Left lung (tissue), 4 donors: ENCODE measurements at regions not wholly inside any gene's neighbourhood (a gene's known extent, or its start where the extent isn't known, plus 50 kb on each side); places are given as distances from the start of the nearest gene placed in this dataset.
"Not testable (repeated sequence)": the region's sequence is repeated elsewhere in the genome, so short reads cannot be mapped to it uniquely, and the experiment has no call there.

Experiments used
- ATAC-seq: fragments of 200-7000 bp; cut with Tn5 transposase; one replicate; pipeline ENCODE4 v1.9.1; 2020; ENCODE audit warnings: moderate library complexity
- DNase-seq, 4 donors: peaks; one replicate each; pipeline ENCODE4 v3.0.0-alpha.2; 2013 to 2020
- H3K27ac ChIP-seq, 2 donors: fragments of 200-600 bp; sonication (generic) in 1 of 2; one replicate each; pipeline versions ENCODE4 v1.5.0 to v1.8.0; 2020 to 2021
- H3K27me3 ChIP-seq, 2 donors: fragments of 200-600 bp; sonication (generic) in 1 of 2; one replicate each; pipeline versions ENCODE4 v1.5.0 to v1.8.0; 2020 to 2021
- H3K36me3 ChIP-seq, 2 donors: fragments of 200-600 bp; sonication (generic) in 1 of 2; one replicate each; pipeline versions ENCODE4 v1.5.0 to v1.8.0; 2020 to 2021
- H3K4me1 ChIP-seq, 2 donors: fragments of 200-600 bp; one replicate each; pipeline ENCODE4 v1.8.0; 2021
- H3K4me3 ChIP-seq, 2 donors: fragments of 200-600 bp; sonication (generic) in 1 of 2; one replicate each; pipeline versions ENCODE4 v1.5.0 to v1.8.0; 2020 to 2021; ENCODE audit warnings: mild to moderate bottlenecking in 1 of 2
- H3K9me3 ChIP-seq, 2 donors: fragments of 200-600 bp; sonication (generic) in 1 of 2; one replicate each; pipeline versions ENCODE4 v1.5.0 to v1.8.0; 2020 to 2021
- CTCF ChIP-seq, 2 donors: fragments of 200-600 bp; sonication (generic) in 1 of 2; IDR thresholded peaks; one replicate each; pipeline versions ENCODE4 v1.5.0 to v1.8.0; 2021; ENCODE audit warnings: antibody characterized with exemption in 2 of 2
- intact Hi-C, 2 donors: fragments of 100-400 bp; cut with DNase I; formaldehyde crosslinking; loops; one replicate each; pipeline versions ENCODE4 v1.11.2 to v1.14.2; 2022
- donor health status: DM: no; HTN: yes; CAD: no.
- donor health status: DM: no; HTN: no; CAD: no.

DNA sequence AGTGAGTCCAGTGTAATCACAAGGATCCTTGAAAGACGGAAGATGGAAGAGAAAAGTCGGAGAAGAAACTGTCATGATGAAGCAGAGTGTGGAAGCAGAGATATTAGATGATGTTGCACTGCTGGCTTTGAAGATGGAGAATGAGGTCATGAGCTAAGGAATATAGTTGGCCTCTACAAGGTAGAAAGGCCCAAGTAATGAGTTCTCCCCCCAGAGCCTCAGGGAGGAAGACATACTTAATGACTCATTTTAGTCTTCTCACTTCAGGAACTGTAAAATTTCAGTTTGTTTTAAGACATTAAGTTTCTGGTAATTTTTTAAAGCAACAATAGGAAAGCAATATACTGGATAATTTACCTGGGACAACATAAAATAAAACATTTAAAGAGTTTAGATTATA is 1331.5 kb upstream of the PCDH20 start:
- ATAC-seq (no peak), DNase-seq (no peak)
- Histone ChIP-seq H3K4me3 (no peak overlapping the region), H3K27me3 (no peaks in the 10 kb centered on the region), H3K27ac (no peak overlapping the region), H3K36me3 (no peaks in the 10 kb centered on the region), H3K9me3 (no peaks in the 10 kb centered on the region), H3K4me1 (no peaks in the 10 kb centered on the region)
- intact Hi-C loops: no loop called here
- no peak for TF ChIP-seq CTCF (IDR thresholded peaks at IDR 0.05)

DNA sequence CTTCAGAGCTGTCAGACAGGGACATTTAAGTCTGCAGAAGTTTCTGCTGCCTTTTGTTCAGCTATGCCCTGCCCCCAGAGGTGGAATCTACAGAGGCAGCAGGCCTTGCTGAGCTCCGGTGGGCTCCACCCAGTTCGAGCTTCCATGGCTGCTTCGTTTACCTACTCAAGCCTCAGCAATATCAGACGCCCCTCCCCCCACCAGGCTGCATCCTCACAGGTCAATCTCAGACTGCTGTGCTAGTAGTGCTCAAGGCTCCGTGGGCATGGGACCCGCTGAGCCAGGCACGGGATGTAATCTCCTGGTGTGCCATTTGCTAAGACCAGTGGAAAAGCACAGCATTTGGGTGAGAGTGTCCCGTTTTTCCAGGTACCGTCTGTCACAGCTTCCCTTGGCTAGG is 1314.1 kb upstream of the PCDH20 start:
- H3K36me3 ChIP-seq, ATAC-seq, H3K4me1 ChIP-seq, intact Hi-C loops, H3K27me3 ChIP-seq, H3K4me3 ChIP-seq, H3K27ac ChIP-seq: not testable (repeated sequence)
- H3K9me3 ChIP-seq: peaks cover 0 to 33% of the 10 kb centered on the region in 2 donors
- peak in 1 of 4 donors; percentile 31 for DNase-seq

GRCh38 chr13:62721893-62722292 is 1306.2 kb upstream of the PCDH20 start:
- intact Hi-C loops: no loop called here
- no peak for TF ChIP-seq CTCF (IDR thresholded peaks at IDR 0.05)
- ATAC-seq (no peak), DNase-seq (no peak)
- H3K4me1 ChIP-seq: no peaks in the 10 kb centered on the region
- no peak overlapping the region for H3K27ac ChIP-seq
- no peaks in the 10 kb centered on the region for H3K36me3 ChIP-seq
- H3K27me3 ChIP-seq: no peaks in the 10 kb centered on the region
- peaks cover 0 to 11% of the 10 kb centered on the region in 2 donors for H3K9me3 ChIP-seq
- no peak overlapping the region for H3K4me3 ChIP-seq

DNA sequence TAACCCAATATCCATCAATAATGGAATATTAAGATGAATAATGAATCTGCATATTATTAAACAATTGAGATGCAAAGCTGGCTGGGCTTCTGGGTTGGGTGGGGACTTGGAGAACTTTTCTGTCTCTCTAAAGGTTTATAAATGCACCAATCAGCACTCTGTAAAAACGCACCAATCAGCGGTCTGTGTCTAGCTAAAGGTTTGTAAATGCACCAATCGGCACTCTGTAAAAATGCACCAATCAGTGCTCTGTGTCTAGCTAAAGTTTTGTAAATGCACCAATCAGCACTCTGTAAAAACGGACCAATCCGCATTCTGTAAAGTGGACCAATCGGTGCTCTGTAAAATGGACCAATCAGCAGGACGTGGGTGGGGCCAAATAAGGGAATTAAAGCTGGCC is 1296.3 kb upstream of the PCDH20 start:
- H3K36me3 ChIP-seq, ATAC-seq, H3K4me1 ChIP-seq, H3K27me3 ChIP-seq, H3K4me3 ChIP-seq, H3K27ac ChIP-seq, DNase-seq, intact Hi-C loops: not testable (repeated sequence)
- peaks cover 0 to 18% of the 10 kb centered on the region in 2 donors for H3K9me3 ChIP-seq

- no peaks in the 10 kb centered on the region for H3K4me1 ChIP-seq
- no peak for DNase-seq
- no peak overlapping the region for H3K4me3 ChIP-seq
- peaks cover 0 to 18% of the 10 kb centered on the region in 2 donors for H3K9me3 ChIP-seq
- H3K27ac ChIP-seq: no peak overlapping the region
- H3K36me3 ChIP-seq: no peaks in the 10 kb centered on the region
- no peak for ATAC-seq
- intact Hi-C loops: no loop called here
- TF ChIP-seq CTCF (IDR thresholded peaks at IDR 0.05): no peak
- H3K27me3 ChIP-seq: no peaks in the 10 kb centered on the region
These were observed 1295.1 kb upstream of the PCDH20 start for GRCh38 chr13:62710787-62711186.

- intact Hi-C loops: no loop called here
- Histone ChIP-seq H3K36me3 (no peaks in the 10 kb centered on the region), H3K4me1 (no peaks in the 10 kb centered on the region), H3K27me3 (no peaks in the 10 kb centered on the region), H3K9me3 (peaks cover 0 to 4% of the 10 kb centered on the region in 2 donors), H3K4me3 (no peak overlapping the region), H3K27ac (no peak overlapping the region)
- ATAC-seq (no peak), DNase-seq (no peak)
- no peak for TF ChIP-seq CTCF (IDR thresholded peaks at IDR 0.05)
These were observed 1290.4 kb upstream of the PCDH20 start for GRCh38 chr13:62706048-62706447.
